H9 (cell line): ENCODE measurements at regions not wholly inside any gene's neighbourhood (a gene's known extent, or its start where the extent isn't known, plus 50 kb on each side); places are given as distances from the start of the nearest gene placed in this dataset.

Experiments
- DNase-seq: peaks from one replicate; pipeline ENCODE4 v3.0.0-alpha.2; 2017
- H2AFZ ChIP-seq: one replicate; pipeline ENCODE4 v1.6.1; 2013; ENCODE audit warnings: mild to moderate bottlenecking, low read length, control low read depth, moderate library complexity
- H2AK5ac ChIP-seq: 2 replicates; pipeline ENCODE4 v1.6.1; 2013; ENCODE audit warnings: low read length, control low read depth, mixed read lengths; ENCODE audit not compliant: insufficient read length
- H2BK120ac ChIP-seq: one replicate; pipeline ENCODE4 v1.6.1; 2013; ENCODE audit warnings: low read depth, mild to moderate bottlenecking, low read length, control low read depth, inconsistent platforms; ENCODE audit not compliant: poor library complexity, severe bottlenecking
- H2BK12ac ChIP-seq: 2 replicates; pipeline ENCODE4 v1.6.1; 2013; ENCODE audit warnings: low read length, control low read depth, mixed read lengths, low read depth; ENCODE audit not compliant: insufficient read length
- H2BK15ac ChIP-seq: 2 replicates; pipeline ENCODE4 v1.6.1; 2013; ENCODE audit warnings: low read depth, low read length, control low read depth
- H2BK20ac ChIP-seq: one replicate; pipeline ENCODE4 v1.6.1; 2013; ENCODE audit warnings: low read depth, mild to moderate bottlenecking, low read length, control low read depth, inconsistent platforms; ENCODE audit not compliant: poor library complexity, severe bottlenecking
- H2BK5ac ChIP-seq: 2 replicates; pipeline ENCODE4 v1.6.1; 2013; ENCODE audit warnings: low read length, control low read depth, mixed read lengths; ENCODE audit not compliant: insufficient read length
- H3K14ac ChIP-seq: 2 replicates; pipeline ENCODE4 v1.6.1; 2013; ENCODE audit warnings: low read length, control low read depth; ENCODE audit not compliant: insufficient read depth
- H3K18ac ChIP-seq: 2 replicates; pipeline ENCODE4 v1.6.1; 2013; ENCODE audit warnings: low read depth, mild to moderate bottlenecking, mixed read lengths, low read length, control low read depth; ENCODE audit not compliant: insufficient read length
- H3K23ac ChIP-seq: 2 replicates; pipeline ENCODE4 v1.6.1; 2013; ENCODE audit warnings: low read length, control low read depth, mixed read lengths, low read depth; ENCODE audit not compliant: insufficient read length
- H3K23me2 ChIP-seq: 2 replicates; pipeline ENCODE4 v1.6.1; 2013; ENCODE audit warnings: low read depth, mild to moderate bottlenecking, mixed read lengths, low read length, control low read depth; ENCODE audit not compliant: insufficient read length, poor library complexity, severe bottlenecking
- H3K27ac ChIP-seq: 2 replicates; pipeline ENCODE4 v1.5.1; 2013; ENCODE audit warnings: low read length, control low read depth, mixed read lengths, low read depth; ENCODE audit not compliant: insufficient read length
- H3K27me3 ChIP-seq: 2 replicates; pipeline ENCODE4 v1.6.1; 2013; ENCODE audit warnings: low read length, control low read depth, inconsistent platforms; ENCODE audit not compliant: insufficient read depth
- H3K4ac ChIP-seq: 2 replicates; pipeline ENCODE4 v1.6.1; 2013; ENCODE audit warnings: low read depth, mild to moderate bottlenecking, control low read depth, inconsistent platforms, low read length, moderate library complexity
- H3K4me1 ChIP-seq: 2 replicates; pipeline ENCODE4 v1.6.1; 2013; ENCODE audit warnings: low read length, control low read depth, inconsistent platforms; ENCODE audit not compliant: insufficient read depth
- H3K4me2 ChIP-seq: 2 replicates; pipeline ENCODE4 v1.6.1; 2013; ENCODE audit warnings: low read length, control low read depth, mixed read lengths; ENCODE audit not compliant: insufficient read length, insufficient read depth
- H3K56ac ChIP-seq: 2 replicates; pipeline ENCODE4 v1.6.1; 2013; ENCODE audit warnings: low read depth, mild to moderate bottlenecking, mixed read lengths, low read length, control low read depth; ENCODE audit not compliant: insufficient read length
- H3K79me1 ChIP-seq: 2 replicates; pipeline ENCODE4 v1.6.1; 2013; ENCODE audit warnings: low read depth, mild to moderate bottlenecking, moderate library complexity, low read length, control low read depth, inconsistent platforms; ENCODE audit not compliant: insufficient read depth, poor library complexity, severe bottlenecking
- H3K79me2 ChIP-seq: 2 replicates; pipeline ENCODE4 v1.6.1; 2013; ENCODE audit warnings: low read length, control low read depth, inconsistent platforms; ENCODE audit not compliant: insufficient read depth
- H3K9ac ChIP-seq: 2 replicates; pipeline ENCODE4 v1.6.1; 2013; ENCODE audit warnings: low read length, control low read depth, mixed read lengths; ENCODE audit not compliant: insufficient read length; ENCODE audit errors: extremely low read depth
- H3K9me3 ChIP-seq: one replicate; pipeline ENCODE4 v1.6.1; 2013; ENCODE audit warnings: low read depth, low read length, inconsistent platforms; ENCODE audit not compliant: control insufficient read depth
- H3T11ph ChIP-seq: one replicate; pipeline ENCODE4 v1.6.1; 2013; ENCODE audit warnings: mild to moderate bottlenecking, low read length, control low read depth, inconsistent platforms
- H4K20me1 ChIP-seq: one replicate; pipeline ENCODE4 v1.6.1; 2013; ENCODE audit not compliant: control insufficient read depth, insufficient read length, insufficient read depth
- H4K5ac ChIP-seq: 2 replicates; pipeline ENCODE4 v1.6.1; 2013; ENCODE audit warnings: low read depth, mild to moderate bottlenecking, mixed read lengths, low read length, control low read depth; ENCODE audit not compliant: insufficient read length
- H4K8ac ChIP-seq: replicated peaks from 2 replicates; pipeline ENCODE4 v1.6.1; 2013; ENCODE audit warnings: low read length, control low read depth, mixed read lengths, low read depth; ENCODE audit not compliant: insufficient read length
- H4K91ac ChIP-seq: 2 replicates; pipeline ENCODE4 v1.6.1; 2013; ENCODE audit warnings: low read depth, mild to moderate bottlenecking, moderate library complexity, mixed read lengths, low read length, control low read depth; ENCODE audit not compliant: insufficient read length
- H3K27ac Mint-ChIP-seq, 3 experiments: 2 replicates in 2 of 3; 3 replicates in 1 of 3; pipeline ENCODE4 v1.8.0; 2020 to 2021; ENCODE audit warnings: mixed read lengths in 3 of 3, mild to moderate bottlenecking in 1 of 3, moderate library complexity in 1 of 3
- H3K27me3 Mint-ChIP-seq: 2 replicates; pipeline ENCODE4 v1.8.0; 2021; ENCODE audit warnings: low read depth, mild to moderate bottlenecking, moderate library complexity, mixed read lengths
- H3K36me3 Mint-ChIP-seq, 3 experiments: 2 replicates in 2 of 3; 3 replicates in 1 of 3; pipeline ENCODE4 v1.8.0; 2020 to 2021; ENCODE audit warnings: low read depth in 3 of 3, mixed read lengths in 3 of 3; ENCODE audit not compliant: insufficient read depth in 1 of 3
- H3K4me1 Mint-ChIP-seq, 2 experiments: 2 replicates each; pipeline ENCODE4 v1.8.0; 2020; ENCODE audit warnings: mixed read lengths in 2 of 2
- H3K4me3 Mint-ChIP-seq, 2 experiments: 2 replicates in 1 of 2; 3 replicates in 1 of 2; pipeline ENCODE4 v1.8.0; 2020 to 2021; ENCODE audit warnings: mild to moderate bottlenecking in 2 of 2, mixed read lengths in 2 of 2, moderate library complexity in 1 of 2
- H3K9me3 Mint-ChIP-seq, 2 experiments: 2 replicates in 1 of 2; 3 replicates in 1 of 2; pipeline ENCODE4 v1.8.0; 2020; ENCODE audit warnings: mild to moderate bottlenecking in 2 of 2, mixed read lengths in 2 of 2, moderate library complexity in 1 of 2
- CTCF ChIP-seq: fragments of 200-600 bp; sonication (generic); conservative IDR thresholded peaks from 3 replicates; pipeline ENCODE4 v1.8.0; 2021; ENCODE audit warnings: antibody characterized with exemption, mild to moderate bottlenecking
- WGBS: extraction: QIAGEN DNeasy Blood & Tissue Kit; methylation state at CpG from one replicate; pipeline ENCODE4 v1.1.7; 2013; ENCODE audit warnings: missing lambda C conversion rate, low lambda C conversion rate, mixed read lengths; ENCODE audit not compliant: insufficient read length; ENCODE audit errors: extremely low coverage; 5-methylcytosine and 5-hydroxymethylcytosine counted together

- Mint-ChIP-seq H3K27ac (peak overlapping the region in 1 of 3 experiments; percentile 16; a peak in 1 of 7 replicates), H3K4me3 (no peak overlapping the region), H3K27me3 (no peaks in the 10 kb centered on the region), H3K4me1 (no peaks in the 10 kb centered on the region), H3K36me3 (no peaks in the 10 kb centered on the region), H3K9me3 (no peaks in the 10 kb centered on the region)
- Histone ChIP-seq H3K79me2 (no peaks in the 10 kb centered on the region), H3K4me2 (no peak overlapping the region), H3T11ph (no peak overlapping the region), H3K14ac (no peak overlapping the region), H3K18ac (no peak overlapping the region), H3K56ac (no peak overlapping the region), H4K8ac (no peak overlapping the region), H4K5ac (no peak overlapping the region), H2BK20ac (no peak overlapping the region), H3K9ac (no peak overlapping the region), H3K23ac (no peak overlapping the region), H3K9me3 (no peaks in the 10 kb centered on the region), H4K91ac (no peak overlapping the region), H2AK5ac (no peak overlapping the region), H2AFZ (no peak overlapping the region), H2BK15ac (no peak overlapping the region), H2BK12ac (no peak overlapping the region), H3K4me1 (no peaks in the 10 kb centered on the region), H2BK120ac (no peak overlapping the region), H3K4ac (no peak overlapping the region), H3K27me3 (no peaks in the 10 kb centered on the region), H3K23me2 (no peaks in the 10 kb centered on the region), H4K20me1 (no peaks in the 10 kb centered on the region), H3K79me1 (no peaks in the 10 kb centered on the region), H2BK5ac (no peak overlapping the region), H3K27ac (no peak overlapping the region)
- no peak for TF ChIP-seq CTCF
- DNase-seq: no peak
- WGBS: no CpG with 5 or more reads among the region's 6 CpGs
These were observed 221.9 kb upstream of the EGLN3 start for GRCh38 chr14:34172550-34173368.
